ENCODE measurements at regions not wholly inside any gene's neighbourhood (a gene's known extent, or its start where the extent isn't known, plus 50 kb on each side); places are given as distances from the start of the nearest gene placed in this dataset.

DNA sequence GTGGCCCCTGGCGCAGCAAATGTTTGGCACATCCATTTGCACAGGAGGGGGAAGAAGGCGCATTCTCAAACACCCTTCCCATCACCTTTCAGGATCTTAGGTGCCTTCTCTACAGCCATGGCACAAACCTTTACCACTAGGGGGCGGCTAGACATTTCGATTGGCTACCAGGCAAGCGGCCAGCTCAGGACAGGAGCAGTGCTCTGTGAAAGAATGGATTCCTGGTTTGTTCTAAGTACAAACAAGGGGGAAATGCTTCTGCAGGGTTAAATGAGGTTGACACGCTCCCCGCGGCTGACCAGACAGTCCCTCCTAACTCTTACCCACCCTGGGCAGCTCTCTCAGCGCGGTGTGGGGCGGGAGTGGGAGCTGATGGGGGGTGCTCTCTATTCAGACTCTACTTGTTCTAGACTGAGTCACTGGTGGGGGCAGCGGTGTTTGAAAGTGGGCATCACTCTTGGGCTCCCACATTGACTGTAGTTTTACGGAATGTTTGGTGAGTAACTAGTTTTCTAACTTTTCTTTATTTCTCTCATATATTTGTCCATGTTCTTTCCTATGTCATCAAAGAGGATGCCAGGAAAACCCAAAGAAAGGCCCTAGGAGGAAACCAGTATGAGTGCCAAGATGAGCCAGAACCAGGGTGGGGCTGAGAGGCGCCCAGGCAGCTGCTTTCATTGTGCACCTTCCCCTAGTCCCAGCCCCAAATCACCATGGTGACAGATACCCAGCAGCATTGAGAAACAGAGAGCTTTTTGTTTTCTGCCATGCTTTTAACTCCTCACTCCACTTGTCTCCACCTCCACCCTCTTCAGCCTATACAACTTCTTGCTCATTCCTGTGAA is 61.4 kb upstream of the GPR158 start:
- TF ChIP-seq, protein P1, sequence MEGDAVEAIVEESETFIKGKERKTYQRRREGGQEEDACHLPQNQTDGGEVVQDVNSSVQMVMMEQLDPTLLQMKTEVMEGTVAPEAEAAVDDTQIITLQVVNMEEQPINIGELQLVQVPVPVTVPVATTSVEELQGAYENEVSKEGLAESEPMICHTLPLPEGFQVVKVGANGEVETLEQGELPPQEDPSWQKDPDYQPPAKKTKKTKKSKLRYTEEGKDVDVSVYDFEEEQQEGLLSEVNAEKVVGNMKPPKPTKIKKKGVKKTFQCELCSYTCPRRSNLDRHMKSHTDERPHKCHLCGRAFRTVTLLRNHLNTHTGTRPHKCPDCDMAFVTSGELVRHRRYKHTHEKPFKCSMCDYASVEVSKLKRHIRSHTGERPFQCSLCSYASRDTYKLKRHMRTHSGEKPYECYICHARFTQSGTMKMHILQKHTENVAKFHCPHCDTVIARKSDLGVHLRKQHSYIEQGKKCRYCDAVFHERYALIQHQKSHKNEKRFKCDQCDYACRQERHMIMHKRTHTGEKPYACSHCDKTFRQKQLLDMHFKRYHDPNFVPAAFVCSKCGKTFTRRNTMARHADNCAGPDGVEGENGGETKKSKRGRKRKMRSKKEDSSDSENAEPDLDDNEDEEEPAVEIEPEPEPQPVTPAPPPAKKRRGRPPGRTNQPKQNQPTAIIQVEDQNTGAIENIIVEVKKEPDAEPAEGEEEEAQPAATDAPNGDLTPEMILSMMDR (IDR thresholded peaks at IDR 0.05; ENCODE audit: extremely low read depth, insufficient read depth, missing control alignments): peak; percentile 89
- in situ Hi-C loops (cut with MboI; ENCODE audit: low pct_unique_long_range_greater_than_20kb, low sequenced_read_pairs, unreplicated experiment): no loop called here
- peak; percentile 57 for DNase-seq (ENCODE audit: low spot score)

DNA sequence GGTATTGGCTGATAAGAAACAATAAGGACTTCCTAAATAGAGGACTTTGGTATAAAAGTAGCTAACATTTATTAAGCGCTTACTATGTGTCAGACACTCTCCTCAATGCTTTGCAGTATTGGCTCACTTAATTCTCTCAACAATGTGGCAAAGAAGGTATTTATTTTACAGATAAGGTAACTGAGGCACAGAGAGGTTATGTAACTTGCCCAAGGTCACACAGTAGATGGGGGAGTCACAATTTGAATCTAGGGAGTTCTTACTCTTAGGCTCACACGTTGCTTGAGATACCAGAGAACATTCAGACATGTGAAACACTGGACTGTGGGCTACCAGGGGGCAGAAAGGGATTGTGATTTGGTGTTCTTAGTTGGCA is 60.8 kb upstream of the GPR158 start:
- in situ Hi-C loops (cut with MboI; ENCODE audit: low pct_unique_long_range_greater_than_20kb, low sequenced_read_pairs, unreplicated experiment): no loop called here
- TF ChIP-seq, protein P1 (IDR thresholded peaks at IDR 0.05; ENCODE audit: extremely low read depth, insufficient read depth, missing control alignments): no peak

DNA sequence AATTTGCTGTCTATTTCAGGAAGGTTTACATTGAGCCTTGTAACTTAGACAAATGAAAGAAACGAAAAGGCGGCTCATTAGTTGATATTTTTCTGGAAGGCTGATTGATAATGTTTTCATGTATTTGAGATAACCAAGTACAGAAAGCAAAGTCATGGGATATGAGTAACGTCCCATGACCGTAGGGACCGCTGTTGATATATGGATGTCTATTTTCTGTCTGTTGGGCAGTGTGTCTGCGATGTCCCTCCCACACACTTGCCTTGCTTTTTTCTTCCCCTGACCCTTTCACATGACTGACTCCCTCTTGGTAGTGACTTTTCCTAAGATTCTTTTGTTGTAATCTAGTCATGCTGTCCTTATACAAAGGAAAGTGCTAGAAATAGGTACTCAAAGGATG is 57.0 kb upstream of the GPR158 start:
- no peak for DNase-seq (ENCODE audit: low spot score)
- TF ChIP-seq, protein P1 (IDR thresholded peaks at IDR 0.05; ENCODE audit: extremely low read depth, insufficient read depth, missing control alignments): no peak
- in situ Hi-C loops (cut with MboI; ENCODE audit: low pct_unique_long_range_greater_than_20kb, low sequenced_read_pairs, unreplicated experiment): no loop called here

More for the DNA sequence above, 60.8 kb upstream of the GPR158 start:
- no peak for DNase-seq (ENCODE audit: low spot score)

DNA sequence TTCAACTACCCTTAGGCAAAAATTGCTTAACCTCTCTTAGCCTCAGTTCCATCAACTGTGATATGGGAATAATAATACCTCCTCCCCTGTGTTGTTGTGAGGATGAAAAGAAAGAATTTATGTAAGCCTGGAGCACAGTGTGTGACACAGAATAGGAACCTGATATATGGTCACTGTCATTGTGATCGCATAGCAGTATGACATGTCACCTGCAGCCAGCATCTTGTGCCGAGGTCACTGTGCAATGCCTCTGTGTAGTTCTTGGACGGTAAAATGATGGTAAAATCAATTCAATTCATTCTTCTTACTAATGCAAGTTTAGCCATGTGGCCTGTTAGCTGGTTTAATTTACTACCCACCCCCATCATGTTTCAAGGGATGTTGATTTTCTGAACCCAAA is 54.6 kb upstream of the GPR158 start:
- no peak for DNase-seq (ENCODE audit: low spot score)
- in situ Hi-C loops (cut with MboI; ENCODE audit: low pct_unique_long_range_greater_than_20kb, low sequenced_read_pairs, unreplicated experiment): no loop called here
- TF ChIP-seq, protein P1 (IDR thresholded peaks at IDR 0.05; ENCODE audit: extremely low read depth, insufficient read depth, missing control alignments): no peak

Measured in GM13977 (cell line).